GM12878 (cell line): ENCODE measurements at regions not wholly inside any gene's neighbourhood (a gene's known extent, or its start where the extent isn't known, plus 50 kb on each side); places are given as distances from the start of the nearest gene placed in this dataset.

Source experiments
- ATAC-seq: fragments of 200-7000 bp; cut with Tn5 transposase; 3 replicates; pipeline ENCODE4 v1.9.1; 2020; ENCODE audit warnings: mild to moderate bottlenecking, moderate library complexity
- BruUV-seq: library from RNA; stranded (reverse); fragments of 400-500 nt; replicated peaks from 2 replicates; lab custom pipeline; 2021; lab: Mats Ljungman, UMichigan
- CTCF ChIA-PET: fragments of 300-600 bp; sonication (Branson Sonifier 250); formaldehyde crosslinking; extraction: SDS; loops from one replicate; lab custom pipeline; 2021; ENCODE audit warnings: inconsistent platforms; lab: Yijun Ruan, JAX
- POLR2A ChIA-PET: fragments of 350-600 bp; formaldehyde crosslinking; extraction: SDS; loops from one replicate; lab custom pipeline; 2021; ENCODE audit warnings: inconsistent platforms; lab: Charles Lee
- RAD21 ChIA-PET: fragments of 300-600 bp; sonication (Branson Sonifier 250); formaldehyde crosslinking; loops from one replicate; lab custom pipeline; 2023; ENCODE audit warnings: antibody characterized with exemption; ENCODE audit not compliant: unreplicated experiment; lab: Charles Lee
- SMC1A ChIA-PET: fragments of 300-600 bp; sonication (Branson Sonifier 250); formaldehyde crosslinking; loops from one replicate; lab custom pipeline; 2023; ENCODE audit not compliant: unreplicated experiment, uncharacterized antibody; lab: Charles Lee
- DNase-seq: peaks from one replicate; pipeline ENCODE4 v3.0.0-alpha.2; 2011; ENCODE audit warnings: low read depth, low spot score
- FAIRE-seq: peaks from 3 replicates; lab custom pipeline; 2011; peaks lifted over from hg19 to GRCh38; lab: Jason Lieb, UNC
- H2AFZ ChIP-seq: 2 replicates; pipeline ENCODE4 v1.6.0; 2011; ENCODE audit warnings: low read depth, low read length, control low read depth; ENCODE audit not compliant: control insufficient read depth
- H3K27ac ChIP-seq: 2 replicates; pipeline ENCODE4 v1.5.1; 2011; ENCODE audit warnings: control low read depth; ENCODE audit not compliant: control insufficient read depth, insufficient read depth
- H3K27me3 ChIP-seq, 2 experiments: replicated peaks in 1 of 2; 2 replicates each; pipeline versions ENCODE4 v1.6.0 to v1.6.1; 2011; ENCODE audit warnings: low read length in 1 of 2; ENCODE audit not compliant: control insufficient read depth in 2 of 2, insufficient read depth in 2 of 2
- H3K36me3 ChIP-seq, 2 experiments: 2 replicates each; pipeline ENCODE4 v1.5.1; 2011; ENCODE audit warnings: low read length in 1 of 2; ENCODE audit not compliant: control insufficient read depth in 2 of 2, insufficient read depth in 2 of 2
- H3K4me1 ChIP-seq: 2 replicates; pipeline ENCODE4 v1.6.1; 2011; ENCODE audit warnings: mild to moderate bottlenecking, low read length, moderate library complexity, mixed read lengths; ENCODE audit not compliant: control insufficient read depth, insufficient read depth
- H3K4me2 ChIP-seq: 2 replicates; pipeline ENCODE4 v1.6.0; 2011; ENCODE audit warnings: control low read depth; ENCODE audit not compliant: control insufficient read depth, insufficient read depth
- H3K4me3 ChIP-seq: fragments of 200-600 bp; sonication (generic); 2 replicates; pipeline ENCODE4 v1.5.1; 2016
- H3K79me2 ChIP-seq: 2 replicates; pipeline ENCODE4 v1.6.0; 2011; ENCODE audit warnings: low read length; ENCODE audit not compliant: control insufficient read depth, insufficient read depth
- H3K9ac ChIP-seq: 2 replicates; pipeline ENCODE4 v1.8.0; 2011; ENCODE audit warnings: low read length, control low read depth, mixed read lengths; ENCODE audit not compliant: control insufficient read depth, insufficient read depth
- H3K9me3 ChIP-seq: replicated peaks from 3 replicates; pipeline ENCODE4 v1.5.1; 2011; ENCODE audit warnings: mild to moderate bottlenecking, low read length; ENCODE audit not compliant: control insufficient read depth, insufficient read depth
- H4K20me1 ChIP-seq: 2 replicates; pipeline ENCODE4 v1.6.0; 2011; ENCODE audit not compliant: control insufficient read depth, insufficient read depth
- BCLAF1 ChIP-seq: fragments of 450-650 bp; IDR thresholded peaks from 2 replicates; pipeline ENCODE4 v1.6.1; 2017; ENCODE audit warnings: antibody characterized with exemption, mild to moderate bottlenecking, moderate library complexity
- EGR1 ChIP-seq, 2 experiments: IDR thresholded peaks; 1 replicate in 1 of 2; 2 replicates in 1 of 2; pipeline ENCODE4 v1.6.1; 2011 to 2012; ENCODE audit warnings: low read depth in 2 of 2, low read length in 2 of 2, borderline replicate concordance in 1 of 2, mild to moderate bottlenecking in 1 of 2, moderate library complexity in 1 of 2
- HCFC1 ChIP-seq: fragments of 150-350 bp; IDR thresholded peaks from 2 replicates; pipeline ENCODE4 v1.6.1; 2014; ENCODE audit warnings: low read length
- NBN ChIP-seq: fragments of 450-650 bp; IDR thresholded peaks from 2 replicates; pipeline ENCODE4 v1.6.1; 2016
- POU2F2 ChIP-seq: IDR thresholded peaks from 3 replicates; pipeline ENCODE4 v1.6.1; 2011; ENCODE audit warnings: low read depth, mild to moderate bottlenecking, low read length, borderline replicate concordance
- PRDM15 ChIP-seq: fragments of 450-650 bp; formaldehyde crosslinking; IDR thresholded peaks from 2 replicates; pipeline ENCODE4 v1.4.0; 2020; ENCODE audit warnings: mild to moderate bottlenecking, moderate library complexity
- SIN3A ChIP-seq: IDR thresholded peaks from 2 replicates; pipeline ENCODE4 v1.6.1; 2012; ENCODE audit warnings: low read depth, low read length, improper control_type of control experiment
- SMAD1 ChIP-seq: fragments of 450-650 bp; IDR thresholded peaks from 2 replicates; pipeline ENCODE4 v1.6.1; 2018; ENCODE audit warnings: mild to moderate bottlenecking, low read depth; ENCODE audit not compliant: partially characterized antibody
- SP1 ChIP-seq: IDR thresholded peaks from one replicate; pipeline ENCODE4 v1.6.1; 2011; ENCODE audit warnings: low read depth, low read length
- TAF1 ChIP-seq: IDR thresholded peaks from 2 replicates; pipeline ENCODE4 v1.6.1; 2011; ENCODE audit warnings: mild to moderate bottlenecking, low read depth, low read length, borderline replicate concordance
- TARDBP ChIP-seq: IDR thresholded peaks from 2 replicates; pipeline ENCODE4 v1.6.1; 2016; ENCODE audit warnings: borderline replicate concordance
- TCF12 ChIP-seq: IDR thresholded peaks from 2 replicates; pipeline ENCODE4 v1.6.1; 2011; ENCODE audit warnings: low read depth, mild to moderate bottlenecking, low read length
- TCF7 ChIP-seq: IDR thresholded peaks from 2 replicates; pipeline ENCODE4 v1.6.1; 2014; ENCODE audit warnings: antibody characterized with exemption, borderline replicate concordance
- whole genome bisulfite sequencing: methylation state at CpG from one replicate; pipeline ENCODE4 v1.1.6; 2016; ENCODE audit warnings: low lambda C conversion rate; ENCODE audit not compliant: insufficient replicate concordance, insufficient coverage; ENCODE audit errors: missing lambda C conversion rate; 5-methylcytosine and 5-hydroxymethylcytosine counted together
- in situ Hi-C: fragments of 300-500 bp; cut with MboI; formaldehyde crosslinking; loops from 9 replicates; pipeline ENCODE4 v1.14.3; 2018; ENCODE audit warnings: mixed read lengths
- intact Hi-C: fragments of 100-400 bp; cut with micrococcal nuclease; formaldehyde crosslinking; loops from one replicate; pipeline ENCODE4 v1.14.2; 2022; ENCODE audit not compliant: unreplicated experiment

- Histone ChIP-seq H3K4me1 (no peaks in the 10 kb centered on the region), H3K9ac (no peak overlapping the region), H3K79me2 (no peaks in the 10 kb centered on the region), H3K4me3 (no peak overlapping the region), H3K9me3 (no peaks in the 10 kb centered on the region), H3K27me3 (no peaks in the 10 kb centered on the region), H2AFZ (no peak overlapping the region), H3K27ac (no peak overlapping the region), H3K4me2 (no peak overlapping the region), H4K20me1 (no peaks in the 10 kb centered on the region), H3K36me3 (no peaks in the 10 kb centered on the region)
- CTCF ChIA-PET, result no interaction called here
- POLR2A ChIA-PET, result no interaction called here
- SMC1A ChIA-PET, result no interaction called here
- WGBS, result 41% methylated on average over 10 of the region's 10 CpGs
- ATAC-seq (no peak), FAIRE-seq (no peak), DNase-seq (no peak)
- intact Hi-C loops (loop anchor here (10.0 kb wide), 1 partner anchor 285 kb away; no protein-coding TSS in a partner anchor), in situ Hi-C loops (no loop called here)
- RAD21 ChIA-PET, result no interaction called here
- no TSS peak for BruUV-seq
- no peak for TF ChIP-seq SP1
- no peak for TF ChIP-seq NBN
- TF ChIP-seq TAF1, result no peak
- no peak for TF ChIP-seq EGR1 (IDR thresholded peaks at IDR 0.05; ENCODE audit: borderline replicate concordance in 1 of 2, low read depth in 2 of 2, low read length in 2 of 2)
- TF ChIP-seq SIN3A, result no peak
- no peak for TF ChIP-seq TCF7
- no peak for TF ChIP-seq TCF12
- no peak for TF ChIP-seq PRDM15 (CRISPR knock-in tag)
- no peak for TF ChIP-seq HCFC1
- no peak for TF ChIP-seq TARDBP
- TF ChIP-seq SMAD1, result no peak
- no peak for TF ChIP-seq POU2F2
- no peak for TF ChIP-seq BCLAF1
Observed at GRCh38 chr10:44569193-44570091, 184.5 kb upstream of the CXCL12 start.
